GM23338 (cell line): ENCODE measurements at regions not wholly inside any gene's neighbourhood (a gene's known extent, or its start where the extent isn't known, plus 50 kb on each side); places are given as distances from the start of the nearest gene placed in this dataset.

Experiments used
- CREB1 ChIP-seq: fragments of 250-450 bp; sonication (Bioruptor Pico); IDR thresholded peaks from 2 replicates; pipeline ENCODE4 v1.5.0; 2020; ENCODE audit warnings: low read depth, mild to moderate bottlenecking, moderate library complexity
- CTCF ChIP-seq, 2 experiments: fragments of 200-600 bp in 1 of 2; sonication (generic) in 1 of 2; conservative IDR thresholded peaks; 2 replicates each; pipeline versions ENCODE4 v1.5.1 to v1.6.1; 2016 to 2017; ENCODE audit warnings: antibody characterized with exemption in 2 of 2, low read depth in 2 of 2, mild to moderate bottlenecking in 2 of 2, moderate library complexity in 1 of 2
- EZH2 ChIP-seq: fragments of 200-600 bp; sonication (generic); IDR thresholded peaks from one replicate; pipeline ENCODE4 v1.8.0; 2017; ENCODE audit warnings: antibody characterized with exemption, mild to moderate bottlenecking, low read depth; ENCODE audit not compliant: unreplicated experiment
- EZH2phosphoT487 ChIP-seq: fragments of 200-600 bp; sonication (generic); IDR thresholded peaks from one replicate; pipeline ENCODE4 v1.8.1; 2018; ENCODE audit warnings: antibody characterized with exemption; ENCODE audit not compliant: unreplicated experiment
- JUNB ChIP-seq: IDR thresholded peaks from one replicate; pipeline ENCODE4 v1.6.1; 2016; ENCODE audit warnings: antibody characterized with exemption; ENCODE audit not compliant: unreplicated experiment
- POLR2AphosphoS5 ChIP-seq: IDR thresholded peaks from 2 replicates; pipeline ENCODE4 v1.6.1; 2016; ENCODE audit warnings: antibody characterized with exemption, low read depth
- ZNF114 ChIP-seq: fragments of 250-450 bp; sonication (Bioruptor Pico); IDR thresholded peaks from 2 replicates; pipeline ENCODE4 v1.5.0; 2020; ENCODE audit warnings: mild to moderate bottlenecking, moderate library complexity
- ZNF331 ChIP-seq: fragments of 250-450 bp; sonication (Bioruptor Pico); IDR thresholded peaks from 2 replicates; pipeline ENCODE4 v1.5.0; 2020; ENCODE audit warnings: low read depth, mild to moderate bottlenecking, moderate library complexity

- no peak for TF ChIP-seq POLR2AphosphoS5
- no peak for TF ChIP-seq EZH2phosphoT487
- TF ChIP-seq ZNF114 (CRISPR knock-in tag): no peak
- no peak for TF ChIP-seq CTCF (conservative IDR thresholded peaks at IDR 0.05; ENCODE audit: low read depth in 2 of 2)
- no peak for TF ChIP-seq ZNF331 (CRISPR knock-in tag)
- TF ChIP-seq CREB1 (CRISPR knock-in tag): no peak
- no peak for TF ChIP-seq JUNB
- no peak for TF ChIP-seq EZH2
Measured at GRCh38 chr2:602571-603359, 74.4 kb downstream of the TMEM18 start.
